ENCODE measurements at regions not wholly inside any gene's neighbourhood (a gene's known extent, or its start where the extent isn't known, plus 50 kb on each side); places are given as distances from the start of the nearest gene placed in this dataset.
"Not testable (repeated sequence)": the region's sequence is repeated elsewhere in the genome, so short reads cannot be mapped to it uniquely, and the experiment has no call there.

DNA sequence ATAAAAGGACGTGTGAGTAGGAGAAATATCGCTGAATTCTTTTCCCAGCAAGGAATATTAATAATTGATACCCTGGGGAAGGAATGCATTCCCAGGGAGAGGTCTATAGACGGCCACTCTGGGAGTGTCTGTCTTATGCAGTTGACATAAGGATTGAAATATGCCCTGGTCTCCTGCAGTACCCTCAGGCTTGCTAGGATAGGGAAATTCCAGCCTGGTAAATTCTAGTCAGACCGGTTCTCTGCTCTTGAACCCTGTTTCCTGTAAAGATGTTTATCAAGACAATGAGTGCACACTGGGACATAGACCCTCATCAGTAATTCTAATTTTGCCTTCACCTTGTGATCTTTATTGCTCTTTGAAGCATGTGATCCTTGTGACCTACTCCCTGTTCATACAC lies 224.2 kb upstream of the ADGRL4 start:
- TF ChIP-seq POLR2A (IDR thresholded peaks at IDR 0.05): not testable (repeated sequence)
- TF ChIP-seq, protein P1, sequence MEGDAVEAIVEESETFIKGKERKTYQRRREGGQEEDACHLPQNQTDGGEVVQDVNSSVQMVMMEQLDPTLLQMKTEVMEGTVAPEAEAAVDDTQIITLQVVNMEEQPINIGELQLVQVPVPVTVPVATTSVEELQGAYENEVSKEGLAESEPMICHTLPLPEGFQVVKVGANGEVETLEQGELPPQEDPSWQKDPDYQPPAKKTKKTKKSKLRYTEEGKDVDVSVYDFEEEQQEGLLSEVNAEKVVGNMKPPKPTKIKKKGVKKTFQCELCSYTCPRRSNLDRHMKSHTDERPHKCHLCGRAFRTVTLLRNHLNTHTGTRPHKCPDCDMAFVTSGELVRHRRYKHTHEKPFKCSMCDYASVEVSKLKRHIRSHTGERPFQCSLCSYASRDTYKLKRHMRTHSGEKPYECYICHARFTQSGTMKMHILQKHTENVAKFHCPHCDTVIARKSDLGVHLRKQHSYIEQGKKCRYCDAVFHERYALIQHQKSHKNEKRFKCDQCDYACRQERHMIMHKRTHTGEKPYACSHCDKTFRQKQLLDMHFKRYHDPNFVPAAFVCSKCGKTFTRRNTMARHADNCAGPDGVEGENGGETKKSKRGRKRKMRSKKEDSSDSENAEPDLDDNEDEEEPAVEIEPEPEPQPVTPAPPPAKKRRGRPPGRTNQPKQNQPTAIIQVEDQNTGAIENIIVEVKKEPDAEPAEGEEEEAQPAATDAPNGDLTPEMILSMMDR (IDR thresholded peaks at IDR 0.05): not testable (repeated sequence)
